DND-41 (cell line): ENCODE measurements at regions not wholly inside any gene's neighbourhood (a gene's known extent, or its start where the extent isn't known, plus 50 kb on each side); places are given as distances from the start of the nearest gene placed in this dataset.

Experiments used
- CTCF ChIP-seq: IDR thresholded peaks from 2 replicates; pipeline ENCODE4 v1.5.1; 2012; ENCODE audit warnings: borderline replicate concordance, low read length, moderate library complexity, mild to moderate bottlenecking; ENCODE audit not compliant: poor library complexity, severe bottlenecking; ENCODE audit errors: extremely low read depth
- EZH2 ChIP-seq: IDR thresholded peaks from 3 replicates; pipeline ENCODE4 v1.6.1; 2012; ENCODE audit warnings: borderline replicate concordance, low read depth, mild to moderate bottlenecking, moderate library complexity, low read length, inconsistent platforms; ENCODE audit not compliant: severe bottlenecking

- TF ChIP-seq CTCF (no peak), EZH2 (no peak)
Observed at GRCh38 chr16:63403792-63404191, 1367.6 kb upstream of the CDH8 start.
